22Rv1 (cell line): ENCODE measurements at regions not wholly inside any gene's neighbourhood (a gene's known extent, or its start where the extent isn't known, plus 50 kb on each side); places are given as distances from the start of the nearest gene placed in this dataset.

Source experiments
- ZFX ChIP-seq: fragments of 450-650 bp; IDR thresholded peaks from 2 replicates; pipeline ENCODE4 v1.6.1; 2017; ENCODE audit warnings: antibody characterized with exemption, borderline replicate concordance
- TF ChIP-seq, protein P1 (sequence below): fragments of 450-650 bp; IDR thresholded peaks from 2 replicates; pipeline ENCODE4 v1.5.1; 2017; ENCODE audit warnings: mild to moderate bottlenecking

DNA sequence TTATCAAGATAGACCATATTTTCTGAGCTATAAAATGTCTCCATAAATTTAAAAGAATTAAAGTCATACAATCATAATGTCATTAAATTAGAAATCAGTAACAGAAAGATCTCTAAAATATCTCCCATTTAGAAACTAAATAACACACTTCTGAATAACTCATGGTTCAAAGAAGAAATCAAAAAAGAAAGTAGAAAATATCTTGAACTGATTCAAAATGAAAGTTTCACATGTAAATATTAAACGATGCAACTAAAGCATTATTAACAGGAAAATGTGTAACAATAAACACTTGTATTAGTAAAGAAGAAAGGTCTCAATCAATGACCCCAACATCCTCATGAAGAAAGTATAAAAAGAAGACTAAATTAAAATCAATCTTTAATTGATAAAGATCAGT is 50.5 kb upstream of the PZP start:
- TF ChIP-seq, protein P1, sequence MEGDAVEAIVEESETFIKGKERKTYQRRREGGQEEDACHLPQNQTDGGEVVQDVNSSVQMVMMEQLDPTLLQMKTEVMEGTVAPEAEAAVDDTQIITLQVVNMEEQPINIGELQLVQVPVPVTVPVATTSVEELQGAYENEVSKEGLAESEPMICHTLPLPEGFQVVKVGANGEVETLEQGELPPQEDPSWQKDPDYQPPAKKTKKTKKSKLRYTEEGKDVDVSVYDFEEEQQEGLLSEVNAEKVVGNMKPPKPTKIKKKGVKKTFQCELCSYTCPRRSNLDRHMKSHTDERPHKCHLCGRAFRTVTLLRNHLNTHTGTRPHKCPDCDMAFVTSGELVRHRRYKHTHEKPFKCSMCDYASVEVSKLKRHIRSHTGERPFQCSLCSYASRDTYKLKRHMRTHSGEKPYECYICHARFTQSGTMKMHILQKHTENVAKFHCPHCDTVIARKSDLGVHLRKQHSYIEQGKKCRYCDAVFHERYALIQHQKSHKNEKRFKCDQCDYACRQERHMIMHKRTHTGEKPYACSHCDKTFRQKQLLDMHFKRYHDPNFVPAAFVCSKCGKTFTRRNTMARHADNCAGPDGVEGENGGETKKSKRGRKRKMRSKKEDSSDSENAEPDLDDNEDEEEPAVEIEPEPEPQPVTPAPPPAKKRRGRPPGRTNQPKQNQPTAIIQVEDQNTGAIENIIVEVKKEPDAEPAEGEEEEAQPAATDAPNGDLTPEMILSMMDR: no peak
- no peak for TF ChIP-seq ZFX
